SJSA1 (cell line): ENCODE measurements at regions not wholly inside any gene's neighbourhood (a gene's known extent, or its start where the extent isn't known, plus 50 kb on each side); places are given as distances from the start of the nearest gene placed in this dataset.
A peak's percentile ranks its signal among the peaks of the same experiment; 100 is the strongest.

Experiments
- DNase-seq, 2 experiments: peaks; one replicate each; pipeline ENCODE4 v3.0.0-alpha.2; 2015 to 2020; ENCODE audit warnings: low spot score in 2 of 2, low read depth in 1 of 2
- H3K27ac ChIP-seq: fragments of 250-450 bp; sonication (Bioruptor Pico); 2 replicates; pipeline ENCODE4 v1.5.1; 2020; ENCODE audit warnings: mild to moderate bottlenecking, moderate library complexity
- H3K27me3 ChIP-seq: fragments of 250-450 bp; sonication (Bioruptor Pico); replicated peaks from 2 replicates; pipeline ENCODE4 v1.5.1; 2020; ENCODE audit warnings: mild to moderate bottlenecking, moderate library complexity
- H3K36me3 ChIP-seq: fragments of 250-450 bp; sonication (Bioruptor Pico); 2 replicates; pipeline ENCODE4 v1.5.1; 2020; ENCODE audit warnings: mild to moderate bottlenecking
- H3K4me1 ChIP-seq: fragments of 250-450 bp; sonication (Bioruptor Pico); replicated peaks from 2 replicates; pipeline ENCODE4 v1.6.1; 2021; ENCODE audit warnings: mild to moderate bottlenecking
- H3K4me3 ChIP-seq: fragments of 250-450 bp; sonication (Bioruptor Pico); 2 replicates; pipeline ENCODE4 v1.5.1; 2020; ENCODE audit warnings: mild to moderate bottlenecking
- H3K9me3 ChIP-seq: fragments of 250-450 bp; sonication (Bioruptor Pico); replicated peaks from 2 replicates; pipeline ENCODE4 v1.5.1; 2020; ENCODE audit warnings: mild to moderate bottlenecking

GRCh38 chr12:97005174-97005573 is 98.1 kb downstream of the NEDD1 start:
- no peak overlapping the region for H3K4me3 ChIP-seq
- H3K4me1 ChIP-seq: no peaks in the 10 kb centered on the region
- H3K36me3 ChIP-seq: no peaks in the 10 kb centered on the region
- peaks cover 3% of the 10 kb centered on the region; the same call in 1 of the 2 replicates for H3K27me3 ChIP-seq
- no peak overlapping the region for H3K27ac ChIP-seq
- H3K9me3 ChIP-seq: no peaks in the 10 kb centered on the region
- DNase-seq: no peak

- Histone ChIP-seq H3K36me3 (no peaks in the 10 kb centered on the region), H3K27me3 (peaks cover 3% of the 10 kb centered on the region; the same call in 1 of the 2 replicates), H3K4me1 (no peaks in the 10 kb centered on the region), H3K4me3 (no peak overlapping the region), H3K9me3 (no peaks in the 10 kb centered on the region), H3K27ac (no peak overlapping the region)
- no peak for DNase-seq
Observed at GRCh38 chr12:97005646-97006045, 98.6 kb downstream of the NEDD1 start.

- H3K4me1 ChIP-seq: no peaks in the 10 kb centered on the region
- no peaks in the 10 kb centered on the region for H3K9me3 ChIP-seq
- no peak for DNase-seq
- H3K36me3 ChIP-seq: no peaks in the 10 kb centered on the region
- H3K4me3 ChIP-seq: no peak overlapping the region
- H3K27ac ChIP-seq: no peak overlapping the region
- H3K27me3 ChIP-seq: 0 out of 2 replicates have a peak, but pooled peaks cover 3% of the 10 kb centered on the region
Observed at GRCh38 chr12:97006585-97006984, 99.5 kb downstream of the NEDD1 start.

DNA sequence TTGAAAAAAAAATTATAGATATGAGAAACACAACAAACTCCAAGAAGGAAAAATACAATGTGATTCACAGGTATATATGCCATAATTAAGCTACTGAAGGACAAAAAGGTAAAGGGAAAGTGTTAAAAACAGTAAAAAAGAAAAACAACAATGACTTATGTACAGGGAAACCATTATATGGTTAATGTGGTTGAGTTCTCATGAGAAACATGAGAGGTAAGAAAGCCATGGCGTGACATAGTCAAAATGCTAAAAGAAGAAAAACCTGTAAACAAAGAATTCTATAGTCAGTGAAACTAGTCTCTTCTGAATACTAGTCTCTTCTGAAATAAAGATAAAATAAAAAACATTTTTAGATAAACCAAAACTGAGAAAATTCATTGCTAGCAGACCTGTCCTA is 109.1 kb downstream of the NEDD1 start:
- Histone ChIP-seq H3K27me3 (no peaks in the 10 kb centered on the region), H3K36me3 (no peaks in the 10 kb centered on the region), H3K4me3 (no peak overlapping the region), H3K4me1 (no peaks in the 10 kb centered on the region), H3K27ac (no peak overlapping the region), H3K9me3 (no peaks in the 10 kb centered on the region)
- DNase-seq: no peak

DNA sequence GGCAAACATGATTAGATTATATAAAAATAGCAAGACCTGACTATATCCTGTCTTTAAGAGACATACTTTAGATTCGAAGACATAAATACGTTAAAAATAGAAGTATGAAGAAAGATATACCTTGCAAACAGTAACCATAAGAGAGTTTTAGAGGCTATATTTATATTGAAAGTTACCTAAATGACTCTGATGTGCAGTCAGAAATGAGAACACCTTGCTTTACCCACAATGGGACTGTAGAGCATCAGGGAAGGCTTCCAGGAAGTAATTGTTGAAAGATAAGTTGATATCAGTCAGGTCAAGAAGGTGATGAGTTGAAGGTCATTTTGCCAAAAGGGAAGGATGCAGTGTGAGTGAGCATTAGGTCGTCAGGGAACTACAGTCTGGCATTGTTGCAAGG is 110.2 kb downstream of the NEDD1 start:
- H3K36me3 ChIP-seq: no peaks in the 10 kb centered on the region
- H3K27ac ChIP-seq: no peak overlapping the region
- H3K4me1 ChIP-seq: no peaks in the 10 kb centered on the region
- no peaks in the 10 kb centered on the region for H3K27me3 ChIP-seq
- H3K9me3 ChIP-seq: no peaks in the 10 kb centered on the region
- no peak for DNase-seq
- H3K4me3 ChIP-seq: no peak overlapping the region

DNA sequence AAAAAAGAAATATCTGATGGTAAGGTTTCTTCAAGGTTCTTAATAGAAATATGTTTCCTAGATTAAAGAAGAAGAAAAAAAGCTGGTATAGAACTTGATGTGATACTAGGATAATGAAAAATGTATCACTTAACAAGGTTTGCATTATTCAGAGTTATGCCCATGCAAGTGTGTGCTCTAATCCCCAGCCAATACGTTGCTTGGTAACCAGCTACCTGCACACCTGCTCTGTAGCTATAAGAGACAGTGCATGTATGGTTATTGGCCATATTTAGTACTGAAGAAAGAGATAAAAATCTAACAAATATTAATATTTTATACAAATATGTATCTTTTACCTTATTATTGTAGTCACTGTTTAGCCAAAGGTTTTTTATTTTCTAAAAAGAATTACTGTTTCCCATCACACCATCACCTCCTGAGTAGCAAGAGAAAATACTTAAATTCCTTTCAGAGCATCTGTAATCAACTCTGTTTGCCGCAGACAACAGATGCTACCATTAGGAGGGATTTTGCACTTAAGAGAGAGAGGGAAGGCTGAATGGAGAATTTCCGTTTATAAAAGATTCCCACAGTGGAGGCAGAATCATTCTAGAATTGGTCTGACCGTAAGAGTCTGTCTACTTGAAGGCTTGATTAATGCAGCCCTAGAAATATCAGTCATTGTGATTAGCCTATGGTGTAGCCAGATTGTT is 115.6 kb downstream of the NEDD1 start:
- no peak for DNase-seq
- Histone ChIP-seq H3K27ac (no peak overlapping the region), H3K36me3 (no peaks in the 10 kb centered on the region), H3K27me3 (no peaks in the 10 kb centered on the region; the same call in 1 of the 2 replicates), H3K4me3 (no peak overlapping the region), H3K4me1 (no peaks in the 10 kb centered on the region), H3K9me3 (no peaks in the 10 kb centered on the region)

- no peaks in the 10 kb centered on the region for H3K4me1 ChIP-seq
- no peak overlapping the region for H3K4me3 ChIP-seq
- H3K27ac ChIP-seq: no peak overlapping the region
- H3K27me3 ChIP-seq: no peaks in the 10 kb centered on the region; the same call in 1 of the 2 replicates
- no peaks in the 10 kb centered on the region for H3K9me3 ChIP-seq
- no peak for DNase-seq
- H3K36me3 ChIP-seq: no peaks in the 10 kb centered on the region
Observed at GRCh38 chr12:97024393-97024792, 117.3 kb downstream of the NEDD1 start.

DNA sequence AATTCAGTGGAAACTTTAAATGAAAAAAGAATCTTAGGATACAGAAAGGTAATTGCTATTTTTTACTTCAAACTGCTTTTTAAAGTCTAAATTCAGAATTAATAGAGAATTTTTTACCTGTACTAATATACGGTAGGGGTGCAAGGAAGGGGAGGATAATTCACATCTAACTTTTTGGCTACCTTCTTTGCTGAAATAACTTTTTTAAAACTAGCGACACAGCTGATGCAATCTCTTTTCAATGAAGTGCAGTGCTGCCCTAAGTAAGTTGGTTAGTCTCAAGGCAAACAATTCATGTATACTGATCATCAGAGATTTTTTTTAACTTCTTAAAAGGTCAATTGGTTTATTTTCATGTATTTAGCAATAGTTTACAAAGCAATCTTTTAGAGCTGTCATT is 119.8 kb downstream of the NEDD1 start:
- no peaks in the 10 kb centered on the region for H3K9me3 ChIP-seq
- no peaks in the 10 kb centered on the region; the same call in 1 of the 2 replicates for H3K27me3 ChIP-seq
- H3K4me1 ChIP-seq: no peaks in the 10 kb centered on the region
- no peaks in the 10 kb centered on the region for H3K36me3 ChIP-seq
- no peak overlapping the region for H3K4me3 ChIP-seq
- DNase-seq: no peak
- no peak overlapping the region for H3K27ac ChIP-seq

- Histone ChIP-seq H3K4me3 (no peak overlapping the region), H3K27ac (no peak overlapping the region), H3K27me3 (no peaks in the 10 kb centered on the region; the same call in 1 of the 2 replicates), H3K9me3 (no peaks in the 10 kb centered on the region), H3K36me3 (no peaks in the 10 kb centered on the region), H3K4me1 (no peaks in the 10 kb centered on the region)
- no peak for DNase-seq
Observed at GRCh38 chr12:97027482-97027881, 120.4 kb downstream of the NEDD1 start.

DNA sequence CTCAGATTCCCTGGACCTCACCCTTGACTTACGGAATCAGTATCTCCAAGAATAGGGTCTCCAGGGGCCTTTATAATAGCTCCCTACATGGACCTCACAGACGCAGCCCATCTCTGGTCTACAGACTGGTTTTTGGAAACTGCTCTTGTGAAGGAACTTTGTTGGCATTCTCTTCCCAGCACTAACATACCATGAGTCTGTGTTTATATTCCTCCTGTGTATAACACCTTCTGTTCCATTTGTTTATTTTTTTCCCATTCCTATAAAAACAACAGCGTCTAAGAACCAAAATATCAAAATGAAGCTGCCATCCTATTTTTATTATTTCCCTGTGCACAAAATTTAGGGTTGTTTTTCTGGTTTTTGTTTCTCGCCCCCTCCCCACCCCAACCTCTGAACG is 131.1 kb downstream of the NEDD1 start:
- Histone ChIP-seq H3K4me3 (no peak overlapping the region), H3K9me3 (no peaks in the 10 kb centered on the region)

DNA sequence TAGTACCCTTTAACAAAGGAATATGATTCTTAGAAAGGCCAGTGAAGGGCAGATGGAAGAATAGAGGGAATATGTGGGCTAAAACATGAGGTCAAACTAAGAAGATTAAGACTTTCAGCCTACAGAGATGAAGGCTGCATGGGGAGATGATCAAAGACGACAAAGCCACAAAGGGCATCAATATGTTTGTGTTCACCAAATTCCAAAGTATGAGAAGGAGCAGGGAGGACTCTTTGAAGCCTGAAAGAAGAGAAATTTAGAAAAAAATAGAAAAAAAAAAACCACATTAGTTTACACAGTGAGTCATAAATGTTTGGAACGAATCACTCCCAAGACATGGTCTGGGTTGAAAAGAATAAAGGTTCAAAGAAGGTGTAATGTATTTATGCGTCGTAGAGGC is 131.8 kb downstream of the NEDD1 start:
- H3K4me1 ChIP-seq: no peaks in the 10 kb centered on the region; the same call in 1 of the 2 replicates
- H3K27me3 ChIP-seq: no peaks in the 10 kb centered on the region
- H3K36me3 ChIP-seq: no peaks in the 10 kb centered on the region
- H3K9me3 ChIP-seq: no peaks in the 10 kb centered on the region
- peak in 1 of 2 experiments; percentile 14 for DNase-seq
- H3K4me3 ChIP-seq: no peak overlapping the region
- no peak overlapping the region for H3K27ac ChIP-seq

More for the DNA sequence above, 131.1 kb downstream of the NEDD1 start:
- Histone ChIP-seq H3K27ac (no peak overlapping the region), H3K36me3 (no peaks in the 10 kb centered on the region), H3K27me3 (no peaks in the 10 kb centered on the region), H3K4me1 (no peaks in the 10 kb centered on the region; the same call in 1 of the 2 replicates)
- no peak for DNase-seq

DNA sequence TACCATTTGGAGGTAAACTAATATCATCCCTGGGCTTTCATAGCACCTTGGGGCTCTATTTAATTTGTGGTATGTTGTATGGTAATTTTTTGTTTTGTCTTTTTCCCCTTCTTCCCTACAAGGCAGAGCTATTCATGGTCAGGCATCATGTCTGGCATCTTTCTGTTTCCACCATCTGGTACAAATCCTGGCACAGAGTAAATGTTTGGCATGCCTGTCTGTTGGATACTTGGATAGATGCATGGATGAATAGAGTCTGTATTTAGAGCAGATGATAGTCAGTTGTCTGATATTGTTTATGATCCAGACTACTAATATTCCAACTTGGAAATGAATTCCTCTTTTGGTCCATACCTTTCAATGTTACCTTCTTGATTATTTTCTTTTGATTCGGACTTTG is 139.8 kb downstream of the NEDD1 start:
- DNase-seq: no peak
- H3K36me3 ChIP-seq: no peaks in the 10 kb centered on the region
- no peaks in the 10 kb centered on the region for H3K27me3 ChIP-seq
- no peaks in the 10 kb centered on the region for H3K4me1 ChIP-seq
- H3K4me3 ChIP-seq: no peak overlapping the region
- no peaks in the 10 kb centered on the region for H3K9me3 ChIP-seq
- no peak overlapping the region for H3K27ac ChIP-seq

GRCh38 chr12:97047361-97047760 is 140.3 kb downstream of the NEDD1 start:
- no peaks in the 10 kb centered on the region for H3K36me3 ChIP-seq
- no peak overlapping the region for H3K27ac ChIP-seq
- H3K4me3 ChIP-seq: no peak overlapping the region
- H3K4me1 ChIP-seq: no peaks in the 10 kb centered on the region
- H3K27me3 ChIP-seq: no peaks in the 10 kb centered on the region
- no peaks in the 10 kb centered on the region for H3K9me3 ChIP-seq
- DNase-seq: no peak

- DNase-seq: no peak
- Histone ChIP-seq H3K4me1 (no peaks in the 10 kb centered on the region), H3K4me3 (no peak overlapping the region), H3K27ac (no peak overlapping the region), H3K9me3 (no peaks in the 10 kb centered on the region), H3K27me3 (no peaks in the 10 kb centered on the region), H3K36me3 (no peaks in the 10 kb centered on the region)
Observed at GRCh38 chr12:97048421-97049035, 141.5 kb downstream of the NEDD1 start.
